Heart right ventricle (tissue), 16 donors: ENCODE measurements at regions not wholly inside any gene's neighbourhood (a gene's known extent, or its start where the extent isn't known, plus 50 kb on each side); places are given as distances from the start of the nearest gene placed in this dataset.
A peak's percentile ranks its signal among the peaks of the same experiment; 100 is the strongest.

Source experiments
- ATAC-seq, 8 donors: fragments of 200-7000 bp; cut with Tn5 transposase; one replicate each; pipeline ENCODE4 v1.9.1; 2020; ENCODE audit warnings: mild to moderate bottlenecking in 8 of 8, moderate library complexity in 8 of 8, moderate number of reproducible peaks in 1 of 8
- DNase-seq, 2 donors: peaks; one replicate each; pipeline ENCODE4 v3.0.0-alpha.2; 2020
- H3K27ac ChIP-seq, 10 donors: fragments of 200-600 bp; sonication (generic) in 2 of 10; one replicate each; pipeline versions ENCODE4 v1.5.0 to v1.8.0; 2020 to 2022; ENCODE audit warnings: mild to moderate bottlenecking in 3 of 10
- H3K27me3 ChIP-seq, 7 donors: fragments of 200-600 bp; one replicate each; pipeline ENCODE4 v1.8.0; 2021 to 2022; ENCODE audit warnings: mild to moderate bottlenecking in 2 of 7
- H3K36me3 ChIP-seq, 9 donors: fragments of 200-600 bp; sonication (generic) in 1 of 9; one replicate each; pipeline versions ENCODE4 v1.5.0 to v1.8.0; 2020 to 2022; ENCODE audit warnings: mild to moderate bottlenecking in 2 of 9
- H3K4me1 ChIP-seq, 9 donors: fragments of 200-600 bp; sonication (generic) in 1 of 9; one replicate each; pipeline versions ENCODE4 v1.5.0 to v1.8.0; 2020 to 2022; ENCODE audit warnings: mild to moderate bottlenecking in 4 of 9
- H3K4me3 ChIP-seq, 10 donors: fragments of 200-600 bp; sonication (generic) in 2 of 10; one replicate each; pipeline versions ENCODE4 v1.5.0 to v1.8.0; 2020 to 2022; ENCODE audit warnings: mild to moderate bottlenecking in 7 of 10, moderate library complexity in 2 of 10
- H3K9me3 ChIP-seq, 11 donors: fragments of 200-600 bp in 10 of 11; sonication (generic) in 2 of 11; one replicate each; pipeline versions ENCODE4 v1.5.0 to v1.8.0; 2013 to 2022; ENCODE audit warnings: mild to moderate bottlenecking in 2 of 11, control low read depth in 1 of 11, moderate library complexity in 1 of 11
- WGBS, 2 donors: extraction: QIAGEN DNeasy Blood & Tissue Kit; methylation state at CpG; one replicate each; pipeline ENCODE4 v1.1.7; 2013; ENCODE audit warnings: inconsistent platforms in 1 of 2; 5-methylcytosine and 5-hydroxymethylcytosine counted together
- intact Hi-C, 10 donors: fragments of 100-400 bp; cut with DNase I; formaldehyde crosslinking; loops; one replicate each; pipeline versions ENCODE4 v1.11.1 to v1.14.2; 2022
- TF ChIP-seq, protein P1 (sequence below), 9 donors: fragments of 200-600 bp; sonication (generic) in 2 of 9; IDR thresholded peaks; one replicate each; pipeline versions ENCODE4 v1.5.0 to v1.8.0; 2021 to 2022; ENCODE audit warnings: antibody characterized with exemption in 9 of 9, mild to moderate bottlenecking in 5 of 9, moderate library complexity in 1 of 9
- donor health status: Arrhythmogenic right ventricular cardiomyopathy.
- donor health status: ischemic (EF 13 %, LVEDD 7.1; RV severe dilation, severe dysfunction).
- donor health status: healthy with polysubstance abuse.
- donor health status: DM: no; HTN: yes; CAD: no.
- donor health status: DM: no; HTN: no; CAD: no.
- donor health status: ischemic (EF 25% LVEDD 6.9; RV normal size, moderate dysfunction).
- donor health status: ischemic (EF 25% LVEDD 5.7; RV mildly dilated, moderate dysfunction).
- donor health status: healthy.
- donor health status: DM: yes; HTN: yes; CAD: no.
- donor health status: Ischemic cardiomyopathy.
- donor health status: ischemic (EF 35%, LVEDD 5.7; RV mildly dilated, moderate dysfunction).
- donor health status: nonischemic (EF 11% LVEDD 7.7; RV severe dilation, severe dysfunction).
- donor health status: DM: yes; HTN: yes; CAD: no.
- donor health status: PGD.
- donor health status: ischemic (EF 29% LVEDD 5.4; RV normal size, mild dysfunction).
- donor health status: nonischemic (EF 23%, LVEDD 6.1; RV moderate dilation, normal function).

DNA sequence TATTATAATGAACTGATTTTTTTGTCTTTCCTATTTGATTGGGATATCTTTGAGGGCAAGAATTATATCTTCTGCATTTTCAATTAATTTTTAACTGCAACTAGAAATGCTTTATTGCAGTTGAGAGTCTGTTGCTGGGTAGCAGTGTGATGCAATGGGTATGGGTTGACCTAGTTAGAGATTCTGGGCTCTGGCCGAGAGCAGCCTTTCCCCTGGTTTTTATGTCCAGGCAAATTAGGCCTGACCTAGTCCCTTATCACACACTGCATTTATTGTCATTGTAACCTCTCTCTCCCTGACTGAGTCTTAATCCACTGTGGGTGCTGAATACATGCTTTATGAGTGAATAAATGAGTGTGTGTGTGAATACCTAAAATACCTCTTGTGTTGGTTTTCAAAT is 206.4 kb upstream of the PTGFR start:
- no peaks in the 10 kb centered on the region for H3K27me3 ChIP-seq
- H3K36me3 ChIP-seq = no peaks in the 10 kb centered on the region
- ATAC-seq (peak in 5 of 8 donors; percentile 42 to 88 (median 74)), DNase-seq (peak in 1 of 2 donors; percentile 10)
- no peak overlapping the region for H3K27ac ChIP-seq
- H3K4me3 ChIP-seq = no peak overlapping the region
- intact Hi-C loops = no loop called here
- TF ChIP-seq, protein P1, sequence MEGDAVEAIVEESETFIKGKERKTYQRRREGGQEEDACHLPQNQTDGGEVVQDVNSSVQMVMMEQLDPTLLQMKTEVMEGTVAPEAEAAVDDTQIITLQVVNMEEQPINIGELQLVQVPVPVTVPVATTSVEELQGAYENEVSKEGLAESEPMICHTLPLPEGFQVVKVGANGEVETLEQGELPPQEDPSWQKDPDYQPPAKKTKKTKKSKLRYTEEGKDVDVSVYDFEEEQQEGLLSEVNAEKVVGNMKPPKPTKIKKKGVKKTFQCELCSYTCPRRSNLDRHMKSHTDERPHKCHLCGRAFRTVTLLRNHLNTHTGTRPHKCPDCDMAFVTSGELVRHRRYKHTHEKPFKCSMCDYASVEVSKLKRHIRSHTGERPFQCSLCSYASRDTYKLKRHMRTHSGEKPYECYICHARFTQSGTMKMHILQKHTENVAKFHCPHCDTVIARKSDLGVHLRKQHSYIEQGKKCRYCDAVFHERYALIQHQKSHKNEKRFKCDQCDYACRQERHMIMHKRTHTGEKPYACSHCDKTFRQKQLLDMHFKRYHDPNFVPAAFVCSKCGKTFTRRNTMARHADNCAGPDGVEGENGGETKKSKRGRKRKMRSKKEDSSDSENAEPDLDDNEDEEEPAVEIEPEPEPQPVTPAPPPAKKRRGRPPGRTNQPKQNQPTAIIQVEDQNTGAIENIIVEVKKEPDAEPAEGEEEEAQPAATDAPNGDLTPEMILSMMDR (IDR thresholded peaks at IDR 0.05) = no peak
- WGBS, 2 donors = 56% methylated on average over 1 of the region's 1 CpG
- H3K9me3 ChIP-seq = no peaks in the 10 kb centered on the region
- H3K4me1 ChIP-seq = no peaks in the 10 kb centered on the region

DNA sequence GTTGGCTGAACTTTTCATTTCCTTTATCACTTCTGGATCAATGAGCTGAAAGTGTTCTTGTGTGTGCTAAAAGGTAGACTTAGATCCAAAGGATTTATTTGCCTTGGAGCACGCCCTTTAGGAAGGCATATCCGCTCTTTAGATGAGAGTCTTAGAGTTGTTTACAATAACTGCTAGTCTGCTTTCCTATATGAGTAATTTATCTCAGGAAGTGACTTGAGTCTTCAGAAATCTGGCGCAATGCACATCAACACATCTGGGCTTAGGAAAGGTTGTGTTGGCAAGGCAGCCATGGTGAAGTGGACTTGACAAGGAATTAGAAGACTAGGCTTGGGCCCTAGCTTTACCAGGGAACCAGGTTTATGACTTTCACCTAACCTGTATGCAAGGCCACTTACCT is 204.1 kb upstream of the PTGFR start:
- H3K27me3 ChIP-seq = no peaks in the 10 kb centered on the region
- ATAC-seq (no peak), DNase-seq (no peak)
- whole genome bisulfite sequencing, 2 donors = 77 to 81% methylated on average over 3 of the region's 3 CpGs
- no peaks in the 10 kb centered on the region for H3K36me3 ChIP-seq
- intact Hi-C loops = no loop called here
- H3K4me1 ChIP-seq = no peaks in the 10 kb centered on the region
- H3K9me3 ChIP-seq = no peaks in the 10 kb centered on the region
- no peak overlapping the region for H3K27ac ChIP-seq
- TF ChIP-seq, protein P1 (IDR thresholded peaks at IDR 0.05) = no peak
- no peak overlapping the region for H3K4me3 ChIP-seq

DNA sequence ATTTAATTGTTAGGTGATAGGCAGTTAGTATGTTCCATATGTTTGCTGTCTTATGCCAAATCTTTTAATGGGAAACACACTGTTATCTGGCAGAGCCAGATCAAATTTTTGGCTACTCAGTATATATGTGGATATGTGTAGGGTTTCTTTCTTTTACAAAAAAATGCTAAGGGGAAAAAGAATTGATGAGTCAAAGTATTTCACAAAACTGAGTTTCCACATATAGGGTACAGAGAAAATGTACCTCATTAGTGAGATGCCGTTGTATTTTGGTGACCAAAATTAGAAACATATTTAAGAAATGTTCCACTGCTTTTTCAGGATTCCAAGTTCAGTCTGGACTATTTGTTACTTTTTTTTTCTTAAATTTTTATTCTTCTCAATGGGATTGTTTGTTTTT is 201.2 kb upstream of the PTGFR start:
- intact Hi-C loops = no loop called here
- ATAC-seq (no peak), DNase-seq (no peak)
- H3K4me3 ChIP-seq = no peak overlapping the region
- H3K27ac ChIP-seq = no peak overlapping the region
- no peaks in the 10 kb centered on the region for H3K36me3 ChIP-seq
- no peaks in the 10 kb centered on the region for H3K4me1 ChIP-seq
- H3K9me3 ChIP-seq = no peaks in the 10 kb centered on the region
- WGBS, 2 donors = 78 to 87% methylated on average over 1 of the region's 1 CpG
- no peaks in the 10 kb centered on the region for H3K27me3 ChIP-seq
- TF ChIP-seq, protein P1 (IDR thresholded peaks at IDR 0.05) = no peak

DNA sequence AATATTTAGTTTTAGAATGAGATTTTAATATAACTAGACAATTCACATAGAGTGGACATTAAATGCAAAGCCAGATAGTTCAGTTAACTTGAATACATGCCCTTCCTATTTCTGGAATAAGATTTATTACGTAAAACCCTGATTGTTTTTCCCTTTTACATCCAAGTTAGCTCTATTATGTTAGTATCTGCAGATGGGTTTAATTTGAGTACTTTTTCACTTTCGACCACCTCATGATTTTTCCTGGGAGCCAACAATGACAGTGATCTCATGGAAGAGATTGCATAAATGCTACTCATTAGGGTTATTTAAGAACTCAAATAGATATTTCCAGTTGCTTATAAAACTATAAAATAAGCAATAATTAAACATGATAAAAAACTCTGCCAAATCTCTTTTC is 199.4 kb upstream of the PTGFR start:
- Histone ChIP-seq H3K27me3 (no peaks in the 10 kb centered on the region), H3K27ac (peak overlapping the region in 1 of 10 donors; percentile 10), H3K4me1 (no peaks in the 10 kb centered on the region), H3K36me3 (no peaks in the 10 kb centered on the region), H3K4me3 (no peak overlapping the region), H3K9me3 (no peaks in the 10 kb centered on the region)
- peak in 2 of 8 donors; percentile 25 to 37 for ATAC-seq
- WGBS, 2 donors = 71 to 77% methylated on average over 2 of the region's 2 CpGs
- intact Hi-C loops = no loop called here
- no peak for DNase-seq
- TF ChIP-seq, protein P1 (IDR thresholded peaks at IDR 0.05) = no peak

DNA sequence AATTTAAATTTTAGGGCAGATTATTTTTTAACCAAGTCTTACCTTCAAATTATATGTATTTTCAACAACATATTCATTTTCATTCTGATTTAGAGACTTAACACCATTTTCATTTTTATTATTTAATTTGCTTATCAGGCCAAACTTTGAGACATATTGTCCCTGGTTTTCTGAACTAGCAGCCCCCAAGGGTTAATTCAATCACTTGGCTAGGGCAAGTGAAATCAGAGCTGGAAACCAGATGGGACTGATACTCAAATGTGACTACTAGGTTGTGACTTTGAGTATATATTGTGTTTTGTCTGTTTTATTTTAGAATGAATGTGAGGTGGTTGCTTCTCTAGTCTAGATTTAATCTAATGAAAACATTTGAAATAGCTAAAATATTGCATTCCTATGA is 198.9 kb upstream of the PTGFR start:
- Histone ChIP-seq H3K4me1 (no peaks in the 10 kb centered on the region), H3K4me3 (no peak overlapping the region), H3K9me3 (no peaks in the 10 kb centered on the region), H3K27ac (peak overlapping the region in 2 of 10 donors; percentile 10 to 17), H3K36me3 (no peaks in the 10 kb centered on the region), H3K27me3 (no peaks in the 10 kb centered on the region)
- no peak for ATAC-seq
- TF ChIP-seq, protein P1 (IDR thresholded peaks at IDR 0.05) = no peak
- intact Hi-C loops = no loop called here
- no peak for DNase-seq
